Neural crest cell (in vitro differentiated cells): ENCODE measurements at regions not wholly inside any gene's neighbourhood (a gene's known extent, or its start where the extent isn't known, plus 50 kb on each side); places are given as distances from the start of the nearest gene placed in this dataset.

Source experiments
- DNase-seq: peaks from one replicate; pipeline ENCODE4 v3.0.0; 2021; ENCODE audit warnings: low read depth, mixed read lengths, low spot score
- H3K27ac Mint-ChIP-seq: one replicate; pipeline ENCODE4 v1.8.0; 2021; ENCODE audit warnings: mild to moderate bottlenecking, mixed read lengths; ENCODE audit not compliant: unreplicated experiment
- H3K27me3 Mint-ChIP-seq: 2 replicates; pipeline ENCODE4 v1.8.0; 2021; ENCODE audit warnings: low read depth, mild to moderate bottlenecking, mixed read lengths
- H3K36me3 Mint-ChIP-seq: 2 replicates; pipeline ENCODE4 v1.8.0; 2021; ENCODE audit warnings: low read depth, mild to moderate bottlenecking, mixed read lengths
- H3K4me1 Mint-ChIP-seq: 2 replicates; pipeline ENCODE4 v1.8.0; 2021; ENCODE audit warnings: mixed read lengths
- H3K4me3 Mint-ChIP-seq: one replicate; pipeline ENCODE4 v1.8.0; 2021; ENCODE audit warnings: mild to moderate bottlenecking, mixed read lengths
- H3K9me3 Mint-ChIP-seq: 2 replicates; pipeline ENCODE4 v1.8.0; 2021; ENCODE audit warnings: mixed read lengths
- TF ChIP-seq, protein P1 (sequence below): fragments of 200-600 bp; sonication (generic); conservative IDR thresholded peaks from 2 replicates; pipeline ENCODE4 v1.5.0; 2021; ENCODE audit warnings: antibody characterized with exemption, mild to moderate bottlenecking

GRCh38 chr20:24160563-24161281, 172.1 kb upstream of the GGTLC1 start:
- Mint-ChIP-seq H3K36me3 (no peaks in the 10 kb centered on the region), H3K27ac (no peak overlapping the region)
- DNase-seq, result peak; percentile 54

DNA sequence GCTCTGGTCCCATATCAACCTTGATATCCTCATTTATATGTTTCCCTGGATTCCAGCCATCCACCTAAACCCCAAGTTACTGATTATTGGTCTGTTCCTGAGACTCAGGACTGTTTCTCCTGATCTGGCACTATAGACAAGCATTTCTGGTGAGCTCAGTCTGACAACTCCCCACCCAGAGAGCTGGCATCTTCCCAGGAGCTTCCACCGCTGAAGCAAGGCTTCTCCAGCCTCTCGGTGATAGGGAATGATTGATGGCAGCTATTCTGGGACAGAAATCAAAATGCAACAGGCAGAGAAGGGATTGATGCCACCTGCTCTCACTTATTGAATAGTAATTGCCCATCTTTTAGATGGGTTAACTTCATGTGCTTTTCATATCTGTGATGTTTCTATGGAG, 169.7 kb upstream of the GGTLC1 start:
- no peak overlapping the region for H3K4me3 Mint-ChIP-seq
- no peak overlapping the region for H3K27ac Mint-ChIP-seq
- H3K27me3 Mint-ChIP-seq, result peaks cover 7% of the 10 kb centered on the region
- peaks cover under 1% of the 10 kb centered on the region for H3K9me3 Mint-ChIP-seq
- no peaks in the 10 kb centered on the region for H3K4me1 Mint-ChIP-seq
- TF ChIP-seq, protein P1, sequence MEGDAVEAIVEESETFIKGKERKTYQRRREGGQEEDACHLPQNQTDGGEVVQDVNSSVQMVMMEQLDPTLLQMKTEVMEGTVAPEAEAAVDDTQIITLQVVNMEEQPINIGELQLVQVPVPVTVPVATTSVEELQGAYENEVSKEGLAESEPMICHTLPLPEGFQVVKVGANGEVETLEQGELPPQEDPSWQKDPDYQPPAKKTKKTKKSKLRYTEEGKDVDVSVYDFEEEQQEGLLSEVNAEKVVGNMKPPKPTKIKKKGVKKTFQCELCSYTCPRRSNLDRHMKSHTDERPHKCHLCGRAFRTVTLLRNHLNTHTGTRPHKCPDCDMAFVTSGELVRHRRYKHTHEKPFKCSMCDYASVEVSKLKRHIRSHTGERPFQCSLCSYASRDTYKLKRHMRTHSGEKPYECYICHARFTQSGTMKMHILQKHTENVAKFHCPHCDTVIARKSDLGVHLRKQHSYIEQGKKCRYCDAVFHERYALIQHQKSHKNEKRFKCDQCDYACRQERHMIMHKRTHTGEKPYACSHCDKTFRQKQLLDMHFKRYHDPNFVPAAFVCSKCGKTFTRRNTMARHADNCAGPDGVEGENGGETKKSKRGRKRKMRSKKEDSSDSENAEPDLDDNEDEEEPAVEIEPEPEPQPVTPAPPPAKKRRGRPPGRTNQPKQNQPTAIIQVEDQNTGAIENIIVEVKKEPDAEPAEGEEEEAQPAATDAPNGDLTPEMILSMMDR, result no peak
- no peak for DNase-seq
- H3K36me3 Mint-ChIP-seq, result no peaks in the 10 kb centered on the region

More at GRCh38 chr20:24160563-24161281, 172.1 kb upstream of the GGTLC1 start:
- TF ChIP-seq, protein P1, result peak; percentile 78
- peaks cover 5% of the 10 kb centered on the region for H3K27me3 Mint-ChIP-seq
- H3K9me3 Mint-ChIP-seq, result peaks cover 4% of the 10 kb centered on the region
- no peak overlapping the region for H3K4me3 Mint-ChIP-seq
- H3K4me1 Mint-ChIP-seq, result no peaks in the 10 kb centered on the region

DNA sequence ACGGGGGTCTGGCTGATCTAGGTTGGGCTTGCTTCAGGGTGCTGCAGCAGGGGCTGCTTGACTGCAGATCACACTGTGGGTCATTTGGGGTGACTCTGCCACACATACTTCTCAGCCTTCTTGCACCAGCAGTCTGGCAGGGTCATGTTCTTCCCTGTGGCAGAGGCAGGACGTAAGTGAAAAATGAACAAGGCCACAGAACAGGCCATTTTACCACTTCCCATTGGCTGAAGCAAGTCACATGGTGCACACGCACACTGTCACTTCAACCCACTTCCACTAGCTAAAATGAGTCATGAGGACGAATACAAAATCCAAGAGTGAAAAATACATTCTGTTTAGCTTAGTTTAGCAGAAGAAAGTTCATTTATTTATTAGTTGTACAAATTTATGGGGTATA, 168.6 kb upstream of the GGTLC1 start:
- no peak overlapping the region for H3K4me3 Mint-ChIP-seq
- peaks cover 7% of the 10 kb centered on the region for H3K27me3 Mint-ChIP-seq
- H3K9me3 Mint-ChIP-seq, result no peaks in the 10 kb centered on the region
- TF ChIP-seq, protein P1, result no peak
- no peak for DNase-seq
- H3K27ac Mint-ChIP-seq, result no peak overlapping the region
- no peaks in the 10 kb centered on the region for H3K36me3 Mint-ChIP-seq
- H3K4me1 Mint-ChIP-seq, result no peaks in the 10 kb centered on the region

GRCh38 chr20:24153101-24154040, 164.8 kb upstream of the GGTLC1 start:
- Mint-ChIP-seq H3K36me3 (no peaks in the 10 kb centered on the region), H3K27ac (no peak overlapping the region), H3K4me1 (no peaks in the 10 kb centered on the region), H3K4me3 (no peak overlapping the region), H3K27me3 (peaks cover 7% of the 10 kb centered on the region), H3K9me3 (no peaks in the 10 kb centered on the region)
- TF ChIP-seq, protein P1, result no peak
- DNase-seq, result no peak

DNA sequence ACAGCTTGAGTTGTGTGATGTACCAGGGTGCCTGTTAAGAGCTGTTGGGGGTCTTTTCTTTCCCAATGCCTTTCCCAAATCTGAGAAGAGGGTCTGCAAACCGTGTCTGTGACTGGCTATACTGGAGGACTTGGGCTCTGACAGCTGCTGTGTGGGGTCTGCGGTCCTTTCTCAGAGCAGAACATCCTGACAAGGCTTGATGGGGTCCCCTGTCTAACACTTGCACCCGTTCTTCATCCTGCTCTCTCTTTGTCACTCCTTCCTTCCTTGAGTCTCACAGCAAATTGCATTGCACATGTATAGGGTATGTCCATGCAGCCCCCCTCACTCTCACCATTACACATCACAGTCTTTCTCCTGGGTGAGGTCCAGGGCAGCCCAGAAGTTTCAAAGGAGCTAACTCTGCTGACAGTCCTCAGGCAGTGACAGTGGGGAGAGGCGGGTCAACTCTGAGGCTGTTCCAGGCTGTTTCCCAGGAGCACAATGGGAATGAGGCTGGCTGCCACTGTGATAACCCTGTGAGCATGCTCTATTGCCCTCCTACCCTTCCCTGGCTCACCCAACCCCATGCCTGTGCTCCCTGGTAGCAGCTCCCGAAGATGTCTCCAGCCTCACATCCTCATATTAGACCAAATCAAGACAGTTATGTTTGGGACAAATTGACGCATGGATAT, 163.2 kb upstream of the GGTLC1 start:
- H3K27me3 Mint-ChIP-seq, result peaks cover 7% of the 10 kb centered on the region
- no peaks in the 10 kb centered on the region for H3K4me1 Mint-ChIP-seq
- TF ChIP-seq, protein P1, result no peak
- H3K36me3 Mint-ChIP-seq, result no peaks in the 10 kb centered on the region
- peak overlapping the region; percentile 5 for H3K27ac Mint-ChIP-seq
- H3K4me3 Mint-ChIP-seq, result no peak overlapping the region
- DNase-seq, result no peak
- no peaks in the 10 kb centered on the region for H3K9me3 Mint-ChIP-seq
